ENCODE measurements at regions not wholly inside any gene's neighbourhood (a gene's known extent, or its start where the extent isn't known, plus 50 kb on each side); places are given as distances from the start of the nearest gene placed in this dataset.

- no peak for DNase-seq
Observed at GRCh38 chr3:160170409-160171370, 54.5 kb upstream of the C3orf80 start.

DNA sequence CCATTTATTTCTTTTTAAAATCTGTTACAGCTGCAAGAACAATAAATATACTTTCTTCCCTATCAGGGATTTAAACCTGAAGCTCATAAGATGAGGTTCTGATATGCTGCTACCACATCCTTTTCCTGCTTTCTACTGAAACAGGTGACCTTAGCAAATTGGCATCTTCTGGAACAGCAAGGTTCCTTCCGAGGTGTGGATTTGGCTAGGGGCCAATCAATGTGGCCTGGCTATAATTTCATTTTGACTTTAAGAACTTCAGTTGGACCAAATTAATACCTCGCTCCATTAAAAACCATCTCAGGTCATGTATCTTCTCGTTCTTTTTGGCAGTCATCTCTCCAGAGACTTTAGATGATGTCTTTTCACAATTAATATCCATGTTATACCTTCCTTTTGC lies 53.4 kb upstream of the C3orf80 start:
- no peak for DNase-seq

DNA sequence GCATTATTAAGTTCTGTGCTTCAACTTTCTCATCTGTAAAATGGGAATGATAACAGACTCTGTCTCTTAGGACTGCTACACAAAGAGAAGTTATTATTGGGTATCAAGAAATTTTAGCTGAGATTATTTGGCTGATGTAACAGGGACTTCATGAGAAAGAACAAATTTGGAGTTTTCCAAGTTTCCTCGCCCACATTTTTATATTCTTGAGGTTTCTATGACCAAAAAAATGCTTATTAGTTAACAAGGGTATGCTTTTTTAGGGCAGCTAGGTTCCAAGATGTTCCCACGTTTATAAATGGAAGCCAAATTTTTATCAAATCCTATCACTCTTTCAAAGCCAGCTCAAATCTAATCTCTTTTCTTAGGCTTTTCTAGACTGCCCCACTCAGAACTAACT lies 50.6 kb upstream of the C3orf80 start:
- no peak for DNase-seq
